Liver (tissue), 8 donors: ENCODE measurements at regions not wholly inside any gene's neighbourhood (a gene's known extent, or its start where the extent isn't known, plus 50 kb on each side); places are given as distances from the start of the nearest gene placed in this dataset.

Experiments used
- DNase-seq: peaks from one replicate; pipeline ENCODE4 v3.0.0-alpha.2; 2017; ENCODE audit warnings: low spot score
- H3K27ac ChIP-seq, 2 donors: one replicate each; pipeline ENCODE4 v1.7.0; 2013; ENCODE audit warnings: inconsistent platforms in 2 of 2, low read length in 2 of 2, control low read depth in 1 of 2, low read depth in 1 of 2, mild to moderate bottlenecking in 1 of 2
- H3K27me3 ChIP-seq, 4 donors: one replicate each; pipeline versions ENCODE4 v1.6.1 to v1.7.0; 2013; ENCODE audit warnings: low read length in 3 of 4, inconsistent platforms in 1 of 4, mild to moderate bottlenecking in 1 of 4, moderate library complexity in 1 of 4; ENCODE audit not compliant: control insufficient read depth in 4 of 4, insufficient read depth in 4 of 4
- H3K36me3 ChIP-seq, 4 donors: one replicate each; pipeline versions ENCODE4 v1.6.1 to v1.7.0; 2013; ENCODE audit warnings: low read length in 3 of 4, mild to moderate bottlenecking in 3 of 4, low read depth in 1 of 4, moderate library complexity in 1 of 4; ENCODE audit not compliant: control insufficient read depth in 4 of 4, insufficient read depth in 3 of 4
- H3K4me1 ChIP-seq, 4 donors: one replicate each; pipeline versions ENCODE4 v1.6.1 to v1.7.0; 2013; ENCODE audit warnings: low read length in 3 of 4, mild to moderate bottlenecking in 3 of 4, moderate library complexity in 1 of 4; ENCODE audit not compliant: control insufficient read depth in 4 of 4, insufficient read depth in 4 of 4
- H3K4me3 ChIP-seq, 3 donors: one replicate each; pipeline versions ENCODE4 v1.6.1 to v1.7.0; 2013; ENCODE audit warnings: low read length in 3 of 3, control low read depth in 1 of 3, low read depth in 1 of 3, mild to moderate bottlenecking in 1 of 3
- H3K9ac ChIP-seq, 2 donors: one replicate each; pipeline ENCODE4 v1.7.0; 2013; ENCODE audit warnings: low read length in 2 of 2, mild to moderate bottlenecking in 2 of 2, moderate library complexity in 2 of 2, control low read depth in 1 of 2, low read depth in 1 of 2
- H3K9me3 ChIP-seq, 4 donors: one replicate each; pipeline versions ENCODE4 v1.6.1 to v1.7.0; 2013; ENCODE audit warnings: low read length in 3 of 4; ENCODE audit not compliant: control insufficient read depth in 4 of 4
- ATF3 ChIP-seq: IDR thresholded peaks from 2 replicates; pipeline ENCODE4 v1.6.1; 2016; ENCODE audit warnings: antibody characterized with exemption
- EGR1 ChIP-seq, 2 donors: IDR thresholded peaks; 2 replicates each; pipeline ENCODE4 v1.6.1; 2016 to 2018; ENCODE audit warnings: antibody characterized with exemption in 2 of 2, low read depth in 2 of 2
- FOXA1 ChIP-seq: IDR thresholded peaks from 2 replicates; pipeline ENCODE4 v1.6.1; 2016; ENCODE audit warnings: antibody characterized with exemption
- FOXA2 ChIP-seq: IDR thresholded peaks from 2 replicates; pipeline ENCODE4 v1.6.1; 2016; ENCODE audit warnings: antibody characterized with exemption
- GABPA ChIP-seq, 2 donors: IDR thresholded peaks in 1 of 2; conservative IDR thresholded peaks in 1 of 2; 2 replicates each; pipeline ENCODE4 v1.6.1; 2016; ENCODE audit warnings: antibody characterized with exemption in 2 of 2, mild to moderate bottlenecking in 1 of 2, moderate library complexity in 1 of 2
- HNF4A ChIP-seq, 2 donors: conservative IDR thresholded peaks; 2 replicates each; pipeline ENCODE4 v1.6.1; 2016; ENCODE audit warnings: antibody characterized with exemption in 2 of 2, mild to moderate bottlenecking in 2 of 2
- HNF4G ChIP-seq: IDR thresholded peaks from 2 replicates; pipeline ENCODE4 v1.6.1; 2016; ENCODE audit warnings: antibody characterized with exemption
- JUND ChIP-seq, 2 donors: IDR thresholded peaks; 2 replicates each; pipeline ENCODE4 v1.6.1; 2016; ENCODE audit warnings: antibody characterized with exemption in 2 of 2
- MAX ChIP-seq: IDR thresholded peaks from 2 replicates; pipeline ENCODE4 v1.6.1; 2016; ENCODE audit warnings: antibody characterized with exemption
- NR2F2 ChIP-seq: IDR thresholded peaks from 2 replicates; pipeline ENCODE4 v1.6.1; 2016; ENCODE audit warnings: antibody characterized with exemption
- RAD21 ChIP-seq, 2 donors: IDR thresholded peaks; 2 replicates each; pipeline ENCODE4 v1.6.1; 2016; ENCODE audit warnings: antibody characterized with exemption in 2 of 2, mild to moderate bottlenecking in 2 of 2
- REST ChIP-seq: IDR thresholded peaks from 2 replicates; pipeline ENCODE4 v1.6.1; 2016; ENCODE audit warnings: antibody characterized with exemption, mild to moderate bottlenecking
- RXRA ChIP-seq, 2 donors: IDR thresholded peaks; 2 replicates each; pipeline ENCODE4 v1.6.1; 2017 to 2018; ENCODE audit warnings: antibody characterized with exemption in 2 of 2, mild to moderate bottlenecking in 1 of 2
- TAF1 ChIP-seq: conservative IDR thresholded peaks from 2 replicates; pipeline ENCODE4 v1.6.1; 2016; ENCODE audit warnings: antibody characterized with exemption, mild to moderate bottlenecking
- YY1 ChIP-seq: IDR thresholded peaks from 2 replicates; pipeline ENCODE4 v1.6.1; 2016; ENCODE audit warnings: antibody characterized with exemption, mild to moderate bottlenecking
- ZBTB33 ChIP-seq: IDR thresholded peaks from 2 replicates; pipeline ENCODE4 v1.6.1; 2016; ENCODE audit warnings: antibody characterized with exemption
- WGBS: extraction: QIAGEN DNeasy Blood & Tissue Kit; methylation state at CpG from one replicate; pipeline ENCODE4 v1.1.7; 2013; 5-methylcytosine and 5-hydroxymethylcytosine counted together
- TF ChIP-seq, protein P1 (sequence below): fragments of 150-350 bp; IDR thresholded peaks from 2 replicates; pipeline ENCODE4 v1.5.1; 2017; ENCODE audit warnings: improper control_type of control experiment, low read depth, low read length; ENCODE audit not compliant: missing input control
- donor health status: healthy.
- donor health status: healthy.
- donor health status: healthy.
- donor health status: healthy.
- donor health status: healthy.

GRCh38 chr3:64871834-64872249 is 184.0 kb upstream of the ADAMTS9 start (continued):
- TF ChIP-seq GABPA (IDR thresholded peaks at IDR 0.05 in 1 of 2, conservative IDR thresholded peaks at IDR 0.05 in 1 of 2) (no peak), RAD21 (IDR thresholded peaks at IDR 0.05) (no peak), HNF4A (conservative IDR thresholded peaks at IDR 0.05) (no peak), HNF4G (no peak), RXRA (IDR thresholded peaks at IDR 0.05) (no peak), ZBTB33 (no peak), JUND (IDR thresholded peaks at IDR 0.05) (no peak)

GRCh38 chr3:64870876-64871646 is 183.3 kb upstream of the ADAMTS9 start:
- 87% methylated on average over 4 of the region's 4 CpGs for WGBS
- Histone ChIP-seq H3K9me3 (peaks cover 0 to 5% (median 0%) of the 10 kb centered on the region in 4 donors), H3K4me1 (peaks cover 2 to 4% (median 3%) of the 10 kb centered on the region in 4 donors), H3K27me3 (no peaks in the 10 kb centered on the region), H3K27ac (no peak overlapping the region), H3K36me3 (no peaks in the 10 kb centered on the region), H3K9ac (no peak overlapping the region), H3K4me3 (no peak overlapping the region)
- DNase-seq: no peak
- no peak for TF ChIP-seq GABPA (IDR thresholded peaks at IDR 0.05 in 1 of 2, conservative IDR thresholded peaks at IDR 0.05 in 1 of 2)
- TF ChIP-seq REST: no peak
- TF ChIP-seq FOXA1: no peak
- TF ChIP-seq JUND (IDR thresholded peaks at IDR 0.05): no peak
- no peak for TF ChIP-seq FOXA2
- TF ChIP-seq YY1: no peak
- TF ChIP-seq HNF4A (conservative IDR thresholded peaks at IDR 0.05): no peak
- TF ChIP-seq RAD21 (IDR thresholded peaks at IDR 0.05): no peak
- TF ChIP-seq HNF4G: no peak
- TF ChIP-seq, protein P1, sequence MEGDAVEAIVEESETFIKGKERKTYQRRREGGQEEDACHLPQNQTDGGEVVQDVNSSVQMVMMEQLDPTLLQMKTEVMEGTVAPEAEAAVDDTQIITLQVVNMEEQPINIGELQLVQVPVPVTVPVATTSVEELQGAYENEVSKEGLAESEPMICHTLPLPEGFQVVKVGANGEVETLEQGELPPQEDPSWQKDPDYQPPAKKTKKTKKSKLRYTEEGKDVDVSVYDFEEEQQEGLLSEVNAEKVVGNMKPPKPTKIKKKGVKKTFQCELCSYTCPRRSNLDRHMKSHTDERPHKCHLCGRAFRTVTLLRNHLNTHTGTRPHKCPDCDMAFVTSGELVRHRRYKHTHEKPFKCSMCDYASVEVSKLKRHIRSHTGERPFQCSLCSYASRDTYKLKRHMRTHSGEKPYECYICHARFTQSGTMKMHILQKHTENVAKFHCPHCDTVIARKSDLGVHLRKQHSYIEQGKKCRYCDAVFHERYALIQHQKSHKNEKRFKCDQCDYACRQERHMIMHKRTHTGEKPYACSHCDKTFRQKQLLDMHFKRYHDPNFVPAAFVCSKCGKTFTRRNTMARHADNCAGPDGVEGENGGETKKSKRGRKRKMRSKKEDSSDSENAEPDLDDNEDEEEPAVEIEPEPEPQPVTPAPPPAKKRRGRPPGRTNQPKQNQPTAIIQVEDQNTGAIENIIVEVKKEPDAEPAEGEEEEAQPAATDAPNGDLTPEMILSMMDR: no peak
- no peak for TF ChIP-seq ZBTB33
- TF ChIP-seq MAX: no peak
- TF ChIP-seq ATF3: no peak
- TF ChIP-seq RXRA (IDR thresholded peaks at IDR 0.05): no peak
- no peak for TF ChIP-seq TAF1
- no peak for TF ChIP-seq NR2F2
- TF ChIP-seq EGR1 (IDR thresholded peaks at IDR 0.05; ENCODE audit: low read depth in 2 of 2): no peak
